ENCODE measurements at regions not wholly inside any gene's neighbourhood (a gene's known extent, or its start where the extent isn't known, plus 50 kb on each side); places are given as distances from the start of the nearest gene placed in this dataset.
A peak's percentile ranks its signal among the peaks of the same experiment; 100 is the strongest.

DNA sequence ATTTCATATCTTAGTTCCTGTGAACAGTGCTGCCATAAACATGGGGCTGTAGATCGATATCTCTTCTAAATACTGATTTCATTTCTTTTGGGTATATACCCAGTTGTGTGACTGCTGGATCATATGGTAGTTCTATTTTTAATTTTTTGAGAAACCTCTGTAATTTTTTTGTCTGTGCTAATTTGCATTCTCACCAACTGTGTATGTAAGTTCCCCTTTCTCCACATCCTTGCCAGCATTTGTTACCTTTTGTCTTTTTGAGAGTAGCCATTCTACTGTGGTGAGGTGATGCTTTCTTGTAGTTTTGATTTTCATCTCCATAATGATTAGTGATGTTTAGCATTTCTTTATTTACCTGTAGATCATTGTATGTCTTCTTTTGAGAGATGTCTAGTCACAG, 2086.5 kb upstream of the TENM3 start:
- no peak overlapping the region for H3K27ac ChIP-seq (ENCODE audit: low read depth, low read length, severe bottlenecking)
- 100% methylated on average over 1 of the region's 1 CpG; no CpG with 5 or more reads in 1 of the 2 experiments for WGBS, 2 experiments (ENCODE audit: insufficient coverage in 2 of 2)
- H3K4me1 ChIP-seq (ENCODE audit: control insufficient read depth, insufficient read depth, low read length, poor library complexity, severe bottlenecking), result peaks cover 15% of the 10 kb centered on the region
- no peaks in the 10 kb centered on the region for H3K36me3 ChIP-seq (ENCODE audit: control insufficient read depth, insufficient read depth, low read length)
- H3K4me3 ChIP-seq (ENCODE audit: extremely low read depth, insufficient read depth, low read length, poor library complexity, severe bottlenecking), result no peak overlapping the region
- no peaks in the 10 kb centered on the region for H3K9me3 ChIP-seq (ENCODE audit: control insufficient read depth, low read length)

DNA sequence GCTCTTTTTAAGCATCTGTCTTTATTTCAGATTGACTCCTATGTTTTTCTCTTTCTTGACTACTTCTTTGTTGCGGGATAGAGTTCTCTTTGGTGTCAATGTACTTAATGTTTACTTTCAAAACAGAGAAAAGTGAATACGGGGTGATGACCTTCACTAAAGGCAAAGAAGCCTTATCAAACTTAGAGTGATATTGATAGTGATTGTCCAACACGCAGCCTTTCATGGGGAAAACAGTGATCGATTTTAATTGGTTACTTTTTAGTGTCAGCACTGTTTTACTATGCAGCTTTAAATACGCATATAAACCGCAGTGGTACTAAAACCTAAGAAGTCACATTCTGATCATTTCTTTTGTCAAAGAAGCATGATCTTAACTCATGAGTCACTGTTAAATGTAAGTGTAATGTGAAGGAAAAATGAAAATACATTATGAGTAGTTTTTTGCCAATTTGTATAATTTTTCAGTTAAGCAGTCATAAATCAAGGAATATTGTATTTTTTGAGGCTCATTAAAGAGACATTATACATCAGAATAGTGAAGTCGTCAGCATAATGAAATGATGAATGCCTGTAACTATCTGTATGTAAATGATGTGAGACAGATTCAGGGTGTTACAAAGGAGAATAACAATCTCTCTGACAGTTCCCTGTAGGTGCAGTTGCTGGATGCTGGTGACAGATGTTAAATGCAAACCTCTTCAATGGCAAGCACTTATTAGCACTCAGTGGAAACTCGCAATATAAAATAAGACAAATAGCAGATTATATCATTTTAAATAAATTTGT, 2082.8 kb upstream of the TENM3 start:
- Histone ChIP-seq H3K4me1 (ENCODE audit: control insufficient read depth, insufficient read depth, low read length, poor library complexity, severe bottlenecking) (peaks cover 11% of the 10 kb centered on the region), H3K9me3 (ENCODE audit: control insufficient read depth, low read length) (no peaks in the 10 kb centered on the region), H3K36me3 (ENCODE audit: control insufficient read depth, insufficient read depth, low read length) (no peaks in the 10 kb centered on the region), H3K27ac (ENCODE audit: low read depth, low read length, severe bottlenecking) (no peak overlapping the region), H3K4me3 (ENCODE audit: extremely low read depth, insufficient read depth, low read length, poor library complexity, severe bottlenecking) (no peak overlapping the region)
- WGBS, 2 experiments (ENCODE audit: insufficient coverage in 2 of 2), result 94 to 95% methylated on average over 3 to 5 of the region's 8 CpGs

DNA sequence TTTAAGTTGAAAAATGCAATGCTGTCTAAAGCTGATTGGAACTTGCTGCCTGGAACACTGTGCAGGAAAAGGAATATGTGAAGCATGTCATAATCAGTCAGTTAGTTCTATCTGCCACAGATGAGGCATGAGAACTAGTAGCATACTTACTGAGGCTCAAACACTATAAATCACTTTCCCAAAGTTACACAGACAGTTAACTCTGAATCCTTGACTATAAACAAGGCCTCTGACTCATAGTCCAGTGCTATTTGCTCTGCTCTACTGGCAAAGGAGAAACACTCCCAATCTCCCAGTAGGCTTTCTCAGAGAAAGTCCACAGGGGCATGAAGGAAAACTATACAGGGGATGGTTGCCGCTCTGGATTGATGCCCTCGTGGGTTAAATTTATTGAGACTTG, 2078.4 kb upstream of the TENM3 start:
- Histone ChIP-seq H3K4me3 (ENCODE audit: extremely low read depth, insufficient read depth, low read length, poor library complexity, severe bottlenecking) (no peak overlapping the region), H3K36me3 (ENCODE audit: control insufficient read depth, insufficient read depth, low read length) (no peaks in the 10 kb centered on the region), H3K27ac (ENCODE audit: low read depth, low read length, severe bottlenecking) (peak overlapping the region; percentile 29), H3K9me3 (ENCODE audit: control insufficient read depth, low read length) (no peaks in the 10 kb centered on the region), H3K4me1 (ENCODE audit: control insufficient read depth, insufficient read depth, low read length, poor library complexity, severe bottlenecking) (peaks cover 9% of the 10 kb centered on the region)
- no CpG with 5 or more reads among the region's 2 CpGs for WGBS, 2 experiments (ENCODE audit: insufficient coverage in 2 of 2)

DNA sequence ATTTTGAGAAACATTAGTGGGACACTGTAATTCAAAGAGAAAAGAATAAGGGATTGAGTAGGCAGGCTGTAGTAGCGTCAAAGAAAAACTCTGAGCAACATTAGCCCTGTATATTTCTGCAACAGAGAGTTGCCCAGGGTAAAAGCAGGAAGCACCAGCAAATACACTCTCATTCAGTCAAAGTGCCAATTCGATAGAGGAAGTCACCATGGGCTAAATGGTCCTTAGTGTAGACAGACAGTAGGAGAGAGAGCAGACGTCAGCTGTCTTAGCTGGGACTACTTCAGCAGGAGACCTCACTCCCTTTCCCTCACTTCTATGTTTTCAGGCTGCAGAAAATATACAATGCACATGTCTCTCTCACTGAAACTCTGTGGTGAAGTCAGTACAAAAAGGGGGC, 2073.8 kb upstream of the TENM3 start:
- no peak overlapping the region for H3K4me3 ChIP-seq (ENCODE audit: extremely low read depth, insufficient read depth, low read length, poor library complexity, severe bottlenecking)
- no peaks in the 10 kb centered on the region for H3K36me3 ChIP-seq (ENCODE audit: control insufficient read depth, insufficient read depth, low read length)
- 67 to 71% methylated on average over 1 of the region's 3 CpGs for WGBS, 2 experiments (ENCODE audit: insufficient coverage in 2 of 2)
- no peak overlapping the region for H3K27ac ChIP-seq (ENCODE audit: low read depth, low read length, severe bottlenecking)
- no peaks in the 10 kb centered on the region for H3K9me3 ChIP-seq (ENCODE audit: control insufficient read depth, low read length)
- H3K4me1 ChIP-seq (ENCODE audit: control insufficient read depth, insufficient read depth, low read length, poor library complexity, severe bottlenecking), result peaks cover 4% of the 10 kb centered on the region

DNA sequence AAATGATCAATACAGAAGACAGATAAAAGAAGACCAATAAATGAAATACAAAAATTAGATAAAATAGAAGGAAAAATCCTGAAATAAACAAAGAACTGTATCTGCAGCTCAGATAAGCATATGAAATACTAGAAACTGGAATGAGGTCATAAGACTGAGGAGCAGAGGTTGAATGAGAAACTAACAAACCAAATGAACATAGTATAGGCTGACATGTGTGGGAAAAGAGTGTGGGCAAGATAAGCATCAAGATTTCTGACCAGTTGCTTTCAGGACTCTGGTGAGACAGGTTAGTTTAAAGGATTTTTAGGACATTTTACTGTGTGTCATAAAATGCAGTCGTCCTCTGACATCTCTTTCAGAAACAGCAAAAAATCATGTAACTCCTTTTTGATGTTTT, 2073.2 kb upstream of the TENM3 start:
- Histone ChIP-seq H3K4me1 (ENCODE audit: control insufficient read depth, insufficient read depth, low read length, poor library complexity, severe bottlenecking) (no peaks in the 10 kb centered on the region), H3K9me3 (ENCODE audit: control insufficient read depth, low read length) (no peaks in the 10 kb centered on the region), H3K27ac (ENCODE audit: low read depth, low read length, severe bottlenecking) (no peak overlapping the region), H3K4me3 (ENCODE audit: extremely low read depth, insufficient read depth, low read length, poor library complexity, severe bottlenecking) (no peak overlapping the region), H3K36me3 (ENCODE audit: control insufficient read depth, insufficient read depth, low read length) (no peaks in the 10 kb centered on the region)
- 100% methylated on average over 1 of the region's 1 CpG; no CpG with 5 or more reads in 1 of the 2 experiments for WGBS, 2 experiments (ENCODE audit: insufficient coverage in 2 of 2)

DNA sequence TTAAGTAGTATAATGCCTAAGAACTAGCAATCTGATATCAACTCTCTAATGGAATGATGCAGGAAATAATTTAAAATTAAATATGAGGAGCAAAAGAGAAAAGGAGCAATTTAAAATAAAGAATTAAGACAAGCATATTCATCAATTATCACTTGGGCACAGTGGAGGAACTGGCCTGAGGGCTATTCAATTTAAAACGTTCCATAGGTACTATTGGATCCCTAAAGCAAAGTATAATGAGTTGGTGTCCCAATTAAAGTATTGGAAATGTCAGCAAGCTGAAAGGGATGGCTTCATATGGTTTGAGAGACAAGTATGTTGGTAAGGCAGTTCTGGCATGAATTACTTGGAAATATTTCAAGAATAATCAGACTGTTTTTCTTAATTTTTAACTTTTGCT, 2064.1 kb upstream of the TENM3 start:
- Histone ChIP-seq H3K36me3 (ENCODE audit: control insufficient read depth, insufficient read depth, low read length) (no peaks in the 10 kb centered on the region), H3K4me1 (ENCODE audit: control insufficient read depth, insufficient read depth, low read length, poor library complexity, severe bottlenecking) (no peaks in the 10 kb centered on the region), H3K9me3 (ENCODE audit: control insufficient read depth, low read length) (no peaks in the 10 kb centered on the region), H3K27ac (ENCODE audit: low read depth, low read length, severe bottlenecking) (no peak overlapping the region), H3K4me3 (ENCODE audit: extremely low read depth, insufficient read depth, low read length, poor library complexity, severe bottlenecking) (no peak overlapping the region)
- 89% methylated on average over 1 of the region's 1 CpG; no CpG with 5 or more reads in 1 of the 2 experiments for WGBS, 2 experiments (ENCODE audit: insufficient coverage in 2 of 2)

DNA sequence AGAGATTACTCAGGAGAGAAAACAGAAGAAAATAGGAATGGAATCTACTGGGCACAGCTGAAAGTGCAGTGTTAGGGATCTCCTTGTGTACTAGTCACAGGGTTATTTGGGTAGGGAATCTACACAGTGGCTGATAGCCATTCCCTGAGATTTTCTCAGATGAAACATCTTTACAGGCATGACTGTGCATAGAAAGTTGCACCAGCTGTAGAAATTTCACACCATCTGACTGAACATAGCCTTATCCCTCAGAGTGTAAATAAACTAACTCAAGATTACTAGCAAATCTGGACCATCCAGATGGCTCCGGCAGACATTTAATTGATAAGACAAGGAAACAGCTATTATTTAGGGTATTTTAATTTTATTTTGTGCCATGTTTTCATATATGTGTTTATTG, 2053.5 kb upstream of the TENM3 start:
- WGBS, 2 experiments (ENCODE audit: insufficient coverage in 2 of 2), result no CpG with 5 or more reads among the region's 1 CpG
- no peaks in the 10 kb centered on the region for H3K9me3 ChIP-seq (ENCODE audit: control insufficient read depth, low read length)
- H3K27ac ChIP-seq (ENCODE audit: low read depth, low read length, severe bottlenecking), result no peak overlapping the region
- no peaks in the 10 kb centered on the region for H3K4me1 ChIP-seq (ENCODE audit: control insufficient read depth, insufficient read depth, low read length, poor library complexity, severe bottlenecking)
- H3K36me3 ChIP-seq (ENCODE audit: control insufficient read depth, insufficient read depth, low read length), result no peaks in the 10 kb centered on the region
- H3K4me3 ChIP-seq (ENCODE audit: extremely low read depth, insufficient read depth, low read length, poor library complexity, severe bottlenecking), result no peak overlapping the region

DNA sequence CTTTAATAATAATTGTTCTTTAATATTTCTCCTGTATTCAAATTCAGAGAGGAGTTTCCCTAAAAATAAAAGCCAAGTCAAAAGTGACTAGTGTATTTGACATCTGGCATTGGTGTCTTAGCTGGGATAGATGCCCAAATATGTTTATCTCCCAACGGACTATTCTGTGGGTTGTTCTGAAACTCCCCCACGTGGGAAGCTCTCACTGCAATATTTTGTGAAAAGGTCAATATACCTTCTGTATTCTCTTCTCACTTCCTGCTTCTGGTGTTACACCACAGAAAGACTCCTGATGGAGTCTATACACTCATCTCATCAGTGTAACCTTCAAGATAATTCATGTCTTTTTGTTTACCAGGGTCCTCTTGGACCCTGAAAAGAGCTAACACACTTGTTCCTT, 2052.8 kb upstream of the TENM3 start:
- Histone ChIP-seq H3K36me3 (ENCODE audit: control insufficient read depth, insufficient read depth, low read length) (no peaks in the 10 kb centered on the region), H3K9me3 (ENCODE audit: control insufficient read depth, low read length) (no peaks in the 10 kb centered on the region), H3K4me1 (ENCODE audit: control insufficient read depth, insufficient read depth, low read length, poor library complexity, severe bottlenecking) (no peaks in the 10 kb centered on the region), H3K27ac (ENCODE audit: low read depth, low read length, severe bottlenecking) (no peak overlapping the region), H3K4me3 (ENCODE audit: extremely low read depth, insufficient read depth, low read length, poor library complexity, severe bottlenecking) (no peak overlapping the region)
- 80 to 86% methylated on average over 1 to 2 of the region's 2 CpGs for WGBS, 2 experiments (ENCODE audit: insufficient coverage in 2 of 2)

DNA sequence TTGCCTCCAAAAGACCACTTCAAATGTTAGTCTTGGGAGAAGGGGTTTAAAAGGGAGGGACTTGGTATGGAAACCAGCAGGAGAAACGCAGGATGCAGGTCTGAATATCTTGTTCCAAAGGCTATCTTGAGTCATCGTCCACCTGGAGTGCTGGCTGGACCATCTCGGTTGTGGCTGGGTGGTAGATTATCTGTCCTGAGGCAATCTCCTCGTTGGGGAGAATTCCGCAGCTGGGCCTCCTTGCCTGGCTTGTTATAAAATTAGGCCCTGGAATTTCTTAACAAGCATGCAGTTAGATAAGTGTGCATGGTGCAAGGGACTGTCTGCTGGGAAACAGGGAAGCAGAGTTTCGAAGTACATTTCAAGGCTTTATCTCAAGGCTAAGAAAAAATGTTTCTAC, 2045.7 kb upstream of the TENM3 start:
- Histone ChIP-seq H3K27ac (ENCODE audit: low read depth, low read length, severe bottlenecking) (no peak overlapping the region), H3K9me3 (ENCODE audit: control insufficient read depth, low read length) (no peaks in the 10 kb centered on the region), H3K4me1 (ENCODE audit: control insufficient read depth, insufficient read depth, low read length, poor library complexity, severe bottlenecking) (no peaks in the 10 kb centered on the region), H3K36me3 (ENCODE audit: control insufficient read depth, insufficient read depth, low read length) (no peaks in the 10 kb centered on the region), H3K4me3 (ENCODE audit: extremely low read depth, insufficient read depth, low read length, poor library complexity, severe bottlenecking) (no peak overlapping the region)
- WGBS, 2 experiments (ENCODE audit: insufficient coverage in 2 of 2), result 57 to 58% methylated on average over 5 of the region's 6 CpGs

DNA sequence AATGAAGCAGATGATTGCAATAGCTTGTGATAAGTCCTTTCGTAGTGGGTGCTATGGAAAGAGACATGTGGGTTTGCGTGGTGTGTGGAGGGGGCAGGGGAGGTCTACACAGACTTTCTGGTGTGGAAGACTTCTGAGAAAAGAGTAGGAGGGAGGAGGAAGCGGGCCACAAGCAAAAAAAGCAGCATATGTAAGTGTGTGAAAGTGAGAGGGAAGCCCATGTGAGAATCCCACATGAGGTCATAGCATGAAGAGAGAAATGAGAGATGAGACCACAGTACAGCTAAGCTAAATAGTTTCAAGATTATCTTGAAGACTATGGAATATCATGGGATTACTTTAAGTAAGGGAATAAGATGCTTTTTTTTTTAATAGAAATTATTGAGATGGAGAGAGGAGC, 2039.9 kb upstream of the TENM3 start:
- H3K4me3 ChIP-seq (ENCODE audit: extremely low read depth, insufficient read depth, low read length, poor library complexity, severe bottlenecking), result no peak overlapping the region
- H3K4me1 ChIP-seq (ENCODE audit: control insufficient read depth, insufficient read depth, low read length, poor library complexity, severe bottlenecking), result no peaks in the 10 kb centered on the region
- H3K36me3 ChIP-seq (ENCODE audit: control insufficient read depth, insufficient read depth, low read length), result no peaks in the 10 kb centered on the region
- H3K9me3 ChIP-seq (ENCODE audit: control insufficient read depth, low read length), result no peaks in the 10 kb centered on the region
- 86 to 88% methylated on average over 3 of the region's 3 CpGs for WGBS, 2 experiments (ENCODE audit: insufficient coverage in 2 of 2)
- no peak overlapping the region for H3K27ac ChIP-seq (ENCODE audit: low read depth, low read length, severe bottlenecking)

DNA sequence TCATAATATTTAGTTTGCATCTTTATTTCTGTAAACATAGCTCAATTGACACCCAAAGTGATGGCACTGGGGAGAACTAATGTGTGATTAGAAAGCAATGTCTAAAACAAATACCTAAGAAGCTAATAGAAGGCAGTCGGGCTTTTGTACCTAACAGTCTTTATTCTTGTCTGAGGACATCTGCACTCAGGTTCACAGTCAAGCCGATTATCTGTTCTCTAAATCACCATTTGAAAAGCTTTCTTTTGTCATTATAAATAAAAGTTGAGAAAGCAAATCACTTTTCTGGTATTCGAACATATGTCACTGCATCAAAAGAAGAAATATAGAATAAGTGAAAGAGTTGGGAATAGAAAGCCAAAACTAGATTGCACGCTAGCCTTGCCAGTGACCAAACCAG, 2037.9 kb upstream of the TENM3 start:
- Histone ChIP-seq H3K9me3 (ENCODE audit: control insufficient read depth, low read length) (no peaks in the 10 kb centered on the region), H3K4me1 (ENCODE audit: control insufficient read depth, insufficient read depth, low read length, poor library complexity, severe bottlenecking) (no peaks in the 10 kb centered on the region), H3K4me3 (ENCODE audit: extremely low read depth, insufficient read depth, low read length, poor library complexity, severe bottlenecking) (no peak overlapping the region), H3K36me3 (ENCODE audit: control insufficient read depth, insufficient read depth, low read length) (no peaks in the 10 kb centered on the region), H3K27ac (ENCODE audit: low read depth, low read length, severe bottlenecking) (no peak overlapping the region)
- WGBS, 2 experiments (ENCODE audit: insufficient coverage in 2 of 2), result no CpG with 5 or more reads among the region's 4 CpGs

Measured in mesodermal cell (in vitro differentiated cells).